HG03575 (cell line): ENCODE measurements at regions not wholly inside any gene's neighbourhood (a gene's known extent, or its start where the extent isn't known, plus 50 kb on each side); places are given as distances from the start of the nearest gene placed in this dataset.
"Not testable (repeated sequence)": the region's sequence is repeated elsewhere in the genome, so short reads cannot be mapped to it uniquely, and the experiment has no call there.

ENCODE experiments used
- ATAC-seq: cut with Tn5 transposase; IDR thresholded peaks from one replicate; pipeline ENCODE4 v1.9.1; 2021; ENCODE audit not compliant: unreplicated experiment, insufficient number of reproducible peaks, low FRiP score; ENCODE audit errors: extremely low read depth

DNA sequence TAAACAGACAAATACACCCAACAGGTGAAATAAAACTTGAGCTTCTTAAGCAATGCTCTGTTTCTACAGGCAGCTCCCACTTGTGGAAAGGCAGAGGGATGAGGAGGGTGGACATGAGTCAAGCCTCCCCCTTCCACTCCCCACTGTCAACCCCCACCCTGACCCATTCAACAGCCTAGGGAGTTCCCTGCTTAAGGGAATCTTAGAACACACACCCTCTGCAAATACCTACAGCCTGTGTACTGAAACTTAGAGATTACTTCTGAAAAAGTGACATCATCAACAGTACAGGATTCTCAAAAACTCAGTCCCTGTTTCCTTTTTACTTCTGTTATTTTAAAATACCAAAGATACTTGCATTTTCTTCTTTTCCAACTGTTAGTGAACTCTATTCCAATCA is 345.4 kb downstream of the SOX9 start:
- ATAC-seq: no peak

DNA sequence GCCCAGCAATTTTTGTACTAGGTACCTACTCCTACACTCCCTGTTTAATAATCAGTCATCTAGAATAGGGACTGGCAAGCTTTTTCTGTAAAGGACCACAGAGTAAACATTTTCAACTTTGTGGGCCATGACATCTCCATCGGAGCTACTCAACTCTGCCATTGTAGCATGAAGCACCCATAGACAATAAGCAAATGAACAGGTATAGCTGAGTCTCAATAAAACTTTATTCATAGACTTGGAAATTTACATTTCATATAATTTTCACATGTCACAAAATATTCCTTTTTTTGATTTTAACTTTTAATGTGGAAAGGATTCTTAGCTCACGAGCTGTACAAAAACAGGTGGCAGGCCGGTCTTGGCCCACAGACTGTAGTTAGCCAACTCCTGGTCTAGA is 345.8 kb downstream of the SOX9 start:
- no peak for ATAC-seq

DNA sequence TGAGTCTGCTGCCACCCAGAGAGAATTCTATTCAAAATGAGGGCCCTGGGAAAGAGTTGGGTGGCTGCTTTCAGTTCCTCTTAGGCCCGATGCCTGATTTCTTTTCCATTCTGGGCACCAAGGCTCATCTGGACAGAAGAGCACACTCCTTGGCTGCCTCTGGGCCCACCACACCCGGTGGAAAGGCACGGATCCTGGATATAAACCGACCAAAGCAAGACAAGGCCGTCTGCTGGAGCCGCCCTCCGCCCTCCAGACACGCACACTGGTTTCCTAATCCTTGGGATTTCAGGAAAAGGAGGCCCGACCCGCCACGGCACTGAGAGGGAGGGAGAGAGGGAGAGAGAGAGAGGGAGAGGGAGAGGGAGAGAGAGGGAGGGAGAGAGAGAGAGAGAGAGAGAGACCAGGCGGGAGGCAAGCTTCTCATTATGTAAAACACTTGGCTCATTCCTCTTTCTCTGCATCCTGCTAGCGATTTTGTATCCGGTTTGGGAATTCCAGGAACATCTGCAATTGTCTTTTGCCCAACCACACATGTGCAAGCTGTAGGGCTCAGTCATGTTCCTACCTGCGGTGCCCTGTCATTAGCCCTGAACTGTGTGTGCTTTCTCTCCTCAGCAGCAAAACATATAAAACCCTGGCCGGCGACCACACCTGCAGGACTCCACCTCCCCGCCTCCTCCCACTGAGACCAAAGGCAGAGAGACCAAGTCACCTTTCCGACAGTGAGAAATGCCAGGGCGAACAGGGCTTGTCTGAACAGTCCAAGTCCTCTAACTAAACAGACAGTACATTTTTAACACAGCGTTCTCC is 347.2 kb downstream of the SOX9 start:
- ATAC-seq: no peak

DNA sequence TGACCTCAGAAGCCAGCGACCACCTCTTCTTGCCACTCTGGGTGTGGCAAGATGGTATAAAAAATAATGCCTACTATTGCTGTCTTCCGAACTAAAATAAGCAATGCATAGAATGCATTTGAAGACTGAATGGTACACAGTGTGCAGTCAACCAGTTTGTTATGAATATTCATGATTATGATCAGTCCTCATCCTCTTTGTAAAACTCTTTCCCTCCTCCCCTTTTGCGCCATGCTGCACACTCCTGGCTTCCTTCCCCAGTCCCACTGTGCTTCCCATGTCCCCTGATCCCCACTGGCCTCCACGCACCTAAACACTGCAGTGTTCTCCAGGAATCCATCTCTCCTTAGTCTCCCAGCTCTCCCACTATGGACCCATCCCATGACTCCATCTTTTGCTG is 348.0 kb downstream of the SOX9 start:
- no peak for ATAC-seq

DNA sequence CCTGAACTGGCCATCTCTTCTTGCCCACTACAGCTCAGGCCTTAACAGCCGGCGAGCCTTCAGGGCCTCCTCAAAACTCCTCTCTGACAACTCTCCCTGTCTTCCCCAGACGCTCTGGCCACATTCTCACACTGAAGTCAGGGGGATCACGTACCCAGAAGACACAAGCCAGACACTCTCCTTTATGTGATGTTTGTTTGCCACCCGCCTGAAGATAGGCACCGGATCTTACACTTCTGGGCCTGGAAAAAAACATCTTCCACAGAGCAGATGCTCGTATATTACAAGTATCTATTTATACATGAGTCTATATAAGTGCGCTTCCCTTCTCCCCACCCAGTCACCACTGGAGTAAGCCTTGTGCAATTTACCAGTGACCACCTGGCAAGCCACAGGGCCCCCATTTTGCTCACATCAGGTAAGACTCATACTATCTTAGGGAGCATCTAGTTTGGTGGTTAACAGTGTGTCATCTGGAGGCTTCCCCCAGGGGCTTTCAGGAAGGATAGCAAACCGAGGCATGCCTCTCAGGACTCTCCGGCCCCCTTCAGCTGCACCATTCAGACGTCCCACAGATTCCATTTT is 349.4 kb downstream of the SOX9 start:
- ATAC-seq: no peak

GRCh38 chr17:72470734-72471133 is 349.9 kb downstream of the SOX9 start:
- no peak for ATAC-seq

DNA sequence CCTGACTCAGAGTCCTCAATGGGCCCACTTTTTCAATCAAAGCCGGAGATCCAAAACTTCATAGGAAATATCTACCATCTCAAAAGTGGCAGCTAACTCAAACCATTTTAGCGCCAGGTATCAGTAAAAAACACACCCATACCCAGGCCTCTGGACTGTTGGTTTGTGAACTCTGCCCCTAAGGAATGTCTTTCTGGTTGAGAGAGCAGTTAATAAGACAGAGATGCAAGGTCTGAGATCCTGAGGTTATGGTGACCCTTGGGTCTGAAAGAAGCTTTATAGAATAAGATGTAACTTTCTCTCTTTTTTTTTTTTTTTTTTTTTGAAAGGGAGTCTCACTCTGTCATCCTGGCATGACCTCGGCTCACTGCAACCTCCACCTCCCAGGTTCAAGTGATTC is 350.5 kb downstream of the SOX9 start:
- ATAC-seq: no peak

DNA sequence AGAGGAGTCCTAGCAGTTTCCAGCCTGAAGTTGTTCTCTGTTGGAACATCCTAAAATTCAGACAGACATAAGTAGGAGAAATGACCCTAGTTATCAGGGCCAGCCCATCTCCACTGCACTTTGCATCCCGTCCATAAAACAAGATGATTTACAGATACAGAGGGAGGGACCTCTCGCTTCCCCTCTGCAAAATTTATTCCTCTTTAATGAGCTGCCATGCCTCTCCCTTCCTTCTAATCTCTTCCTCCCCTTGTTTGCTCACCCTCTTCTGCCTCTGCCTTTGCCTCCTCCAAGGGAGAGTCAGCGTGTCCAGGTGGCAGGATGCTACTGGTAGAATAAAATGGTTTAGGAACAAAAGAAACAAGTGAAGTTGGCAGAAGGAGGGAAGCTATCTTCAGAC is 351.3 kb downstream of the SOX9 start:
- no peak for ATAC-seq

DNA sequence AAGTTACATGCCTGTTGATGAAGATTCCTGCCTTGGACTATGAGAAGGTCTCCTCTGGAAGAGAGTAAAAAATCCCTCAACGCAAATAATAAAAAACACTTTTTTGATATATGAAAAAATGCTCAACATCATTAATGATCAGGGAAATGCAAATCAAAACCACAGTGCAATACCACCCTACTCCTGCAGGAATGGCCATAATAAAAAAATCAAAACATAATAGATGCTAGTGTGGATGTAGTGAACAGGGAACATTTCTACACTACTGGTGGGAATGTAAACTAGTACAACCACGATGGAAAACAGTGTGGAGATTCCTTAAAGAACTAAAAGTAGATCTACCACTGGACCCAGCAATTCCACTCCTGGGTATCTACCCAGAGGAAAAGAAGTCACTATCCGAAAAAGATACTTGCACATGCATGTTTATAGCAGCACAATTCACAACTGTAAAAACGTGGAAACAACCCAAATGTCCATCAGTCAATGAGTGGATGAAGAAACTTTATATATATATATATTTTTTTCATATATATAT is 352.1 kb downstream of the SOX9 start:
- not testable (repeated sequence) for ATAC-seq

DNA sequence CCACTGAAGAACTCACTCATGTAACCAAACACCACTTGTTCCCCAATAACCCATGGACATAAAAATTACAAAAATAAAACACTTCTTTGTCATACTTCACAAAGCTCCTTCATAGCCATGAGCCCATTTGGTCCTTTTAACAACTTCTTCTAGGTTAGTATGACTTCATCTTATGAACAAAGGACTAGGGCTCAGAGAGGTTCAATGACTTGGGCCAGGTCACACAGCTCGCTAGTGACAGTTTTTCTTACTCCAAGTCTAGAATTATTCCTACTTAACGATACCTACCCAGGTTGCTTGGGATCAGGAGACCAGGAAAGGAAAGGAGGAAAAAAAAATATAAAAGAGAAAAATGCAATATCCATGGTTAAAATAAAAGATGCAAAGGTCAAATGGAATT is 353.4 kb downstream of the SOX9 start:
- no peak for ATAC-seq

- no peak for ATAC-seq
These were observed 354.1 kb downstream of the SOX9 start for GRCh38 chr17:72474719-72475477.

DNA sequence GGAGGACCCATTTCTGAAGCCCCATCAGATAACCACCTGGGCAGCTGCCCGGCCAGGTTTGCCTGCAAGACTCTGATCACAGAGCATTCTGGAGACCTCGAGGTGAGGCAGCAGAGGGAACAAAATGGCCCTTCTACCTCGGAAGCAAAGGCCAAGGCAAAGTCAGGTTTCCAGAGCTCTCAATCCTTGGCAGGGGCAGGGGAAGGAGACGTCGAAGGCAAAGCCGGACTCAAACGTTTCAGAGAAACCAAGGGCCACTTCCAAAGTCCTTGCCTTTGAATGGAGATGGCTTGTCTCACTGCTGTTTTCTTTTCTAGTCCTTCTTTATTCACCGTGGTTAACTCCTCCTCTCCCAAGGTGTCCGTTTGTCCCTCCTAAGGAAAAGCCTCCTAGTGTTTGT is 355.3 kb downstream of the SOX9 start:
- no peak for ATAC-seq

DNA sequence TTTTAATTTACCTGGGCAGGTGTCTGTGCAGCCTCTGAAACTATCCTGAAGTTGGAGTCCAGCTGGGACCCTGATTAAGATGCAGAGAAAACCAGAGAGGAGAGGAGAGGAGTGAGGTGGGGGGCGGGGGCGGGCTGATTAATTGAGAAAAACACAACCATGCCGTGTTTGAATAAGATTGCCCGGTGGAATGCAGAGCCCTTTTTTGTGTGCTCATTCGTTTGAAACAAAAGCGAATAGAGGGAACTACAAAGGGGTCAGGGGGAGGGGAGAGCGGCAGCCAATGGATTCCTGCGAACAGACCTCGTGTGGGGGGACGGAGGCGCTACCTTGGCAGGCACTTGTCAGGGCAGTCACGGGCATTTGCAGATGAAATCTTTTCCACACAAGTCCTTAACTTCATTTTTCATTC is 355.8 kb downstream of the SOX9 start:
- ATAC-seq: no peak

DNA sequence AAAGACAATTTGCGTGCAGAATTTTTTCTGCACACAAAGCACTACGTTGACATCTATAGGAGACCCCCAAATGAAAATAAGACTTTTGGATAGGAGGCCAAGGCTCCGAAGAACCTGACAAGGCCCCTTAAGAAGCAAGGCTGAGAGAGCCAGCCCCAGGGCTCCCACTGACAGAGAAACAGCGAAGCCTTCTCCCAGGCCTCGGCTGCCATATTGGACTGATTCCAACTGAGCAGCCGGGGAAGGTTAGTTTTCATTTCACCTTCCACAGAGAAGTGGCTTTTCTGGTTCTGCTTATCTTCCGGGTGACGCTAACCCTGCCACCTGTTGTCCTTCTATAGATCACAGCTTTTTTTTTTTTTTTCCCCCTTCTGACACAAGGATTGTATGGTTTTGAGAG is 356.7 kb downstream of the SOX9 start:
- no peak for ATAC-seq

DNA sequence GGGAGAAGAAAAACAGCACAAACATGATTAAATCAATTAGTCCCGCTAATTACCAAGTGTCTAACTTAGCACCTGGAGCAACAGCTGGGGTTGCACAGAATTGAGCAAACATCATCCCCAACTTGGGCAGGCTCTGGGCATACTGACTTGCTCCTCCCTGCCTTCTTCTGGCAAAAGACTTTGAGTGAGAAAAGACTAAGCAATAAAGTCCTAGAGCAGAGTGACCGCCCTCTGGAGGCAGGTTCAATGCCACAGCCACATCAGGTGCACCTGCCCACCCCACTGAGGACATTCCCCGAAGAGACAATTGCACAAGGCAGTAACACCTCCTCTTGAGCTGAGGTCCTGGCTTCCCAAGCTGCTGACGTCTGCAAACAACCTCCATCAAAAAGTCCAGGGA is 358.3 kb downstream of the SOX9 start:
- ATAC-seq: no peak

DNA sequence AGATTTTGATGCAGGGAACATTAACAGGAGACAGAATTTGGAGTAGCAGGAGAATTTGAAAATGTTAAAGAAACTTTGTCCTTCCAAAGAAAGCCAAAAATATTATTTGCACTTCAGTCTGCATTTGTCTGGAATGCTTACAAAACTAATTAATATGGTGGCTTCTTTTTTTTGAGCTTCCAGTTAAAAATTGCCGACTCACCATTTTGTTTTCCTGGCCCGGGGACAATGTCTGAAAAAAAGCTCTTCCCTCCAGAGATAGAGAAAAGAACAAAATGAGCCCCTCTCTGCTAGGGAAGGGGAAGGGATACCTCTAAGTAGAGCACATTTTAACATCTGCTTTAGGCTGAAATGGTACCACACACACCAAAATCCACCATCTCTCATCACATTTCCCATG is 360.8 kb downstream of the SOX9 start:
- ATAC-seq: no peak

GRCh38 chr17:72485596-72485995 is 364.8 kb downstream of the SOX9 start:
- no peak for ATAC-seq

DNA sequence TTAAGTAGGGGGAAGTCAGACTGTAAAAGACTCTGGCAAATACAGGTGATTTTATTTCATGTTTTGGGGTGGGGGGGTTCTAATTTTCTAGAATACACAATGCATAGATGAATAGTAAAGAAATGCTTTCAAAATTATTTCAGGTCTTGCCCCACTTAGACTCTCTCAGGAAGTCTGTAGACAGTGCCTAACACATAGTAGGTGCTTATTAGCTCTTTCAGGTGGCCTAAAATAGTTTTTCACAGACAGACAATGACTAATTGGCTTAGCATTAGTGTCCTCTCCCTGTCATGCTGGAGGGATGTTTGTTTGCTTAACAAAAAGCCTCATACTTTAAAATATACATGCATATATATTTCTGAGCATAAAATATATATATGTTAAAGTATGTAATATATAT is 366.0 kb downstream of the SOX9 start:
- no peak for ATAC-seq

DNA sequence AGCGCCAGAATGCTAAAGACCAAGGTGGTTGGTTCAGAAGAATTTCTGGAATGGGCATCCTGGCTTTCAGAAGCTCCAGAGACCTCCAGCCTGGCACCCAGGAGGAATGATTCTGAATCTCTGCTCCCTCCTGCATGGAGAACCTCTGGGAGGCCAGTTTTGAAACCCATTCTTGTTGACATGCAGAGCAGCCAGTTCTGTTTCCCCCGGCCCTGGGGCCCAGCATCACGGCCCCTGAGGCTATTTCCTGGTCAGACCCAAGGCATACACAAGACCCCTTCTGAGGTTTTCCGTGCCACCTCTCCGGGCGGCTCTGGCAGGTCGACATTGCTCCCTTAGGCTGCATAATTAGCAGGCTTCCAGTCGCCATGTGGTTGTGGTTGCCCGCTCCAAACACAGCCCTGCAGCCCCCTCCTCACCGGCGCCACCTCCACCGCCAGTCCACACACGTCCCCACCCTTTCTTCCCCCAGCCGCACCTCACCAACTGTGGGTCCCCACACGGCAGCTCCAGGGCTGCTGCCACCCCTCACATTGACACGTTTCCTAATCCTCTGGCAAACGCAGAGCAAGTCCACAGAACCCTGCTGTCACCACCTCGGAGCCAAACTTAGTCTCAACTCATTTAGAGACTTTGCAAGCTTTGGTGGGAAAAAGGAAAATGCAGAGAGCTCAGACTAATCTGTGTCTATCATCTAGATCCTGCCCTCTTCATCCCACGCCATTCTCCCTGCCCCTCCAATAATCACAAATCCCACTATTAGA is 367.1 kb downstream of the SOX9 start:
- no peak for ATAC-seq
